ENCODE measurements at regions not wholly inside any gene's neighbourhood (a gene's known extent, or its start where the extent isn't known, plus 50 kb on each side); places are given as distances from the start of the nearest gene placed in this dataset.

- DNase-seq: no peak
Measured at GRCh38 chr9:103977163-103977562, 116.9 kb upstream of the SMC2 start.

GRCh38 chr9:103978396-103978795 is 115.7 kb upstream of the SMC2 start:
- no peak for DNase-seq

- peak; percentile 52 for DNase-seq
Measured at GRCh38 chr9:103981912-103982311, 112.2 kb upstream of the SMC2 start.

- no peak for DNase-seq
Measured at GRCh38 chr9:103985077-103985476, 109.0 kb upstream of the SMC2 start.

- no peak for DNase-seq
Measured at GRCh38 chr9:103988821-103989220, 105.3 kb upstream of the SMC2 start.

- no peak for DNase-seq
Measured at GRCh38 chr9:103990311-103990710, 103.8 kb upstream of the SMC2 start.

- no peak for DNase-seq
Measured at GRCh38 chr9:103991001-103991400, 103.1 kb upstream of the SMC2 start.

GRCh38 chr9:103991698-103992097 is 102.4 kb upstream of the SMC2 start:
- no peak for DNase-seq

GRCh38 chr9:103992938-103993579 is 101.0 kb upstream of the SMC2 start:
- no peak for DNase-seq

GRCh38 chr9:103997856-103998370 is 96.2 kb upstream of the SMC2 start:
- peak; percentile 2 for DNase-seq

- no peak for DNase-seq
Measured at GRCh38 chr9:103999375-104000062, 94.6 kb upstream of the SMC2 start.

- peak; percentile 33 for DNase-seq
Measured at GRCh38 chr9:104009826-104010225, 84.3 kb upstream of the SMC2 start.

GRCh38 chr9:104022083-104022482 is 72.0 kb upstream of the SMC2 start:
- no peak for DNase-seq

- no peak for DNase-seq
Measured at GRCh38 chr9:104025104-104025503, 69.0 kb upstream of the SMC2 start.

GRCh38 chr9:104025945-104026344 is 68.2 kb upstream of the SMC2 start:
- no peak for DNase-seq

GRCh38 chr9:104027295-104027694 is 66.8 kb upstream of the SMC2 start:
- DNase-seq: no peak

GRCh38 chr9:104028827-104029226 is 65.3 kb upstream of the SMC2 start:
- no peak for DNase-seq
